ENCODE measurements at regions not wholly inside any gene's neighbourhood (a gene's known extent, or its start where the extent isn't known, plus 50 kb on each side); places are given as distances from the start of the nearest gene placed in this dataset.
A peak's percentile ranks its signal among the peaks of the same experiment; 100 is the strongest.

GRCh38 chr12:24537083-24537860, 411.6 kb downstream of the BCAT1 start:
- Histone ChIP-seq H3K18ac (ENCODE audit: low read length) (no peak overlapping the region), H3K23ac (ENCODE audit: low read length) (no peak overlapping the region), H2AFZ (ENCODE audit: insufficient read depth, low read length, poor library complexity) (no peak overlapping the region), H4K91ac (ENCODE audit: low read depth, low read length) (no peak overlapping the region), H2BK12ac (ENCODE audit: low read length) (no peak overlapping the region), H3K4ac (ENCODE audit: low read depth, low read length) (no peak overlapping the region), H3K4me3 (ENCODE audit: low read depth, low read length) (no peak overlapping the region), H2BK5ac (ENCODE audit: low read depth, low read length, poor library complexity) (no peak overlapping the region), H3K9me3 (ENCODE audit: insufficient read depth, low read depth, low read length) (no peaks in the 10 kb centered on the region), H3K79me2 (ENCODE audit: control insufficient read depth, insufficient read depth, low read length, poor library complexity) (no peaks in the 10 kb centered on the region), H2AK5ac (ENCODE audit: low read length) (no peak overlapping the region), H3K27me3 (ENCODE audit: insufficient read depth, low read length) (no peaks in the 10 kb centered on the region), H3K79me1 (ENCODE audit: low read length) (no peaks in the 10 kb centered on the region), H3K27ac (ENCODE audit: low read depth, low read length) (peak overlapping the region; percentile 50), H3K9ac (ENCODE audit: low read length) (no peak overlapping the region), H3K4me1 (ENCODE audit: control insufficient read depth in 1 of 2, insufficient read depth in 2 of 2, low read length in 2 of 2) (peaks cover 0 to 3% of the 10 kb centered on the region in 2 experiments), H2BK120ac (ENCODE audit: insufficient read depth, low read length, poor library complexity) (no peak overlapping the region), H4K8ac (ENCODE audit: low read depth, low read length) (peak overlapping the region; percentile 70), H3K14ac (ENCODE audit: low read length) (no peak overlapping the region), H4K12ac (ENCODE audit: low read depth, low read length) (no peak overlapping the region), H3K4me2 (ENCODE audit: low read length) (no peak overlapping the region), H3K36me3 (ENCODE audit: control insufficient read depth in 1 of 2, insufficient read depth in 2 of 2, low read length in 2 of 2) (no peaks in the 10 kb centered on the region)
- peak; percentile 35 to 65 for DNase-seq
- no CpG with 5 or more reads among the region's 3 CpGs for WGBS (ENCODE audit: extremely low coverage, insufficient coverage, insufficient read length)

- no peaks in the 10 kb centered on the region for H3K36me3 ChIP-seq (ENCODE audit: control insufficient read depth in 1 of 2, insufficient read depth in 2 of 2, low read length in 2 of 2)
- no peaks in the 10 kb centered on the region for H3K9me3 ChIP-seq (ENCODE audit: insufficient read depth, low read depth, low read length)
- H3K4me1 ChIP-seq (ENCODE audit: control insufficient read depth in 1 of 2, insufficient read depth in 2 of 2, low read length in 2 of 2) = peaks cover 0 to 3% of the 10 kb centered on the region in 2 experiments
- H3K27ac ChIP-seq (ENCODE audit: low read depth, low read length) = no peak overlapping the region
- no peak overlapping the region for H4K91ac ChIP-seq (ENCODE audit: low read depth, low read length)
- no peak overlapping the region for H2BK12ac ChIP-seq (ENCODE audit: low read length)
- no peak overlapping the region for H2AK5ac ChIP-seq (ENCODE audit: low read length)
- WGBS (ENCODE audit: extremely low coverage, insufficient coverage, insufficient read length) = no CpG with 5 or more reads among the region's 6 CpGs
- no peaks in the 10 kb centered on the region for H3K79me1 ChIP-seq (ENCODE audit: low read length)
- H4K12ac ChIP-seq (ENCODE audit: low read depth, low read length) = no peak overlapping the region
- no peak overlapping the region for H2BK5ac ChIP-seq (ENCODE audit: low read depth, low read length, poor library complexity)
- H3K27me3 ChIP-seq (ENCODE audit: insufficient read depth, low read length) = no peaks in the 10 kb centered on the region
- no peak for DNase-seq
- no peak overlapping the region for H3K18ac ChIP-seq (ENCODE audit: low read length)
- H3K4ac ChIP-seq (ENCODE audit: low read depth, low read length) = no peak overlapping the region
- H3K4me3 ChIP-seq (ENCODE audit: low read depth, low read length) = no peak overlapping the region
- no peak overlapping the region for H3K14ac ChIP-seq (ENCODE audit: low read length)
- H4K8ac ChIP-seq (ENCODE audit: low read depth, low read length) = no peak overlapping the region
- no peak overlapping the region for H3K9ac ChIP-seq (ENCODE audit: low read length)
- no peak overlapping the region for H2BK120ac ChIP-seq (ENCODE audit: insufficient read depth, low read length, poor library complexity)
- no peak overlapping the region for H3K4me2 ChIP-seq (ENCODE audit: low read length)
- H3K23ac ChIP-seq (ENCODE audit: low read length) = no peak overlapping the region
- no peak overlapping the region for H2AFZ ChIP-seq (ENCODE audit: insufficient read depth, low read length, poor library complexity)
- H3K79me2 ChIP-seq (ENCODE audit: control insufficient read depth, insufficient read depth, low read length, poor library complexity) = no peaks in the 10 kb centered on the region
Observed at GRCh38 chr12:24535334-24536069, 413.4 kb downstream of the BCAT1 start.

GRCh38 chr12:24534622-24535021, 414.3 kb downstream of the BCAT1 start:
- H4K91ac ChIP-seq (ENCODE audit: low read depth, low read length) = no peak overlapping the region
- H3K4me3 ChIP-seq (ENCODE audit: low read depth, low read length) = no peak overlapping the region
- no peak overlapping the region for H3K4me2 ChIP-seq (ENCODE audit: low read length)
- H3K4ac ChIP-seq (ENCODE audit: low read depth, low read length) = no peak overlapping the region
- no peak overlapping the region for H3K27ac ChIP-seq (ENCODE audit: low read depth, low read length)
- H2BK12ac ChIP-seq (ENCODE audit: low read length) = no peak overlapping the region
- no peak overlapping the region for H3K14ac ChIP-seq (ENCODE audit: low read length)
- peaks cover 0 to 3% of the 10 kb centered on the region in 2 experiments for H3K4me1 ChIP-seq (ENCODE audit: control insufficient read depth in 1 of 2, insufficient read depth in 2 of 2, low read length in 2 of 2)
- H2AFZ ChIP-seq (ENCODE audit: insufficient read depth, low read length, poor library complexity) = no peak overlapping the region
- H4K8ac ChIP-seq (ENCODE audit: low read depth, low read length) = no peak overlapping the region
- H4K12ac ChIP-seq (ENCODE audit: low read depth, low read length) = no peak overlapping the region
- H3K23ac ChIP-seq (ENCODE audit: low read length) = no peak overlapping the region
- no peaks in the 10 kb centered on the region for H3K79me1 ChIP-seq (ENCODE audit: low read length)
- no peaks in the 10 kb centered on the region for H3K9me3 ChIP-seq (ENCODE audit: insufficient read depth, low read depth, low read length)
- no peak overlapping the region for H3K9ac ChIP-seq (ENCODE audit: low read length)
- DNase-seq = no peak
- no peak overlapping the region for H2BK120ac ChIP-seq (ENCODE audit: insufficient read depth, low read length, poor library complexity)
- no peaks in the 10 kb centered on the region for H3K36me3 ChIP-seq (ENCODE audit: control insufficient read depth in 1 of 2, insufficient read depth in 2 of 2, low read length in 2 of 2)
- no peak overlapping the region for H2BK5ac ChIP-seq (ENCODE audit: low read depth, low read length, poor library complexity)
- whole genome bisulfite sequencing (ENCODE audit: extremely low coverage, insufficient coverage, insufficient read length) = no CpG with 5 or more reads among the region's 4 CpGs
- H3K18ac ChIP-seq (ENCODE audit: low read length) = no peak overlapping the region
- no peaks in the 10 kb centered on the region for H3K27me3 ChIP-seq (ENCODE audit: insufficient read depth, low read length)
- H3K79me2 ChIP-seq (ENCODE audit: control insufficient read depth, insufficient read depth, low read length, poor library complexity) = no peaks in the 10 kb centered on the region
- no peak overlapping the region for H2AK5ac ChIP-seq (ENCODE audit: low read length)

GRCh38 chr12:24533716-24534352, 415.1 kb downstream of the BCAT1 start:
- Histone ChIP-seq H3K14ac (ENCODE audit: low read length) (no peak overlapping the region), H2AFZ (ENCODE audit: insufficient read depth, low read length, poor library complexity) (no peak overlapping the region), H2AK5ac (ENCODE audit: low read length) (no peak overlapping the region), H3K4me1 (ENCODE audit: control insufficient read depth in 1 of 2, insufficient read depth in 2 of 2, low read length in 2 of 2) (peaks cover 0 to 3% of the 10 kb centered on the region in 2 experiments), H4K8ac (ENCODE audit: low read depth, low read length) (no peak overlapping the region), H3K4me3 (ENCODE audit: low read depth, low read length) (no peak overlapping the region), H3K27me3 (ENCODE audit: insufficient read depth, low read length) (no peaks in the 10 kb centered on the region), H3K36me3 (ENCODE audit: control insufficient read depth in 1 of 2, insufficient read depth in 2 of 2, low read length in 2 of 2) (no peaks in the 10 kb centered on the region), H4K12ac (ENCODE audit: low read depth, low read length) (no peak overlapping the region), H2BK5ac (ENCODE audit: low read depth, low read length, poor library complexity) (no peak overlapping the region), H4K91ac (ENCODE audit: low read depth, low read length) (no peak overlapping the region), H3K9ac (ENCODE audit: low read length) (no peak overlapping the region), H2BK120ac (ENCODE audit: insufficient read depth, low read length, poor library complexity) (no peak overlapping the region), H3K79me1 (ENCODE audit: low read length) (no peaks in the 10 kb centered on the region), H3K4ac (ENCODE audit: low read depth, low read length) (no peak overlapping the region), H3K27ac (ENCODE audit: low read depth, low read length) (no peak overlapping the region), H3K79me2 (ENCODE audit: control insufficient read depth, insufficient read depth, low read length, poor library complexity) (no peaks in the 10 kb centered on the region), H3K23ac (ENCODE audit: low read length) (no peak overlapping the region), H3K9me3 (ENCODE audit: insufficient read depth, low read depth, low read length) (no peaks in the 10 kb centered on the region), H2BK12ac (ENCODE audit: low read length) (no peak overlapping the region), H3K18ac (ENCODE audit: low read length) (no peak overlapping the region), H3K4me2 (ENCODE audit: low read length) (no peak overlapping the region)
- no CpG with 5 or more reads among the region's 3 CpGs for WGBS (ENCODE audit: extremely low coverage, insufficient coverage, insufficient read length)
- DNase-seq = no peak

Data from trophoblast cell (in vitro differentiated cells and primary cell).